NB4 (cell line): ENCODE measurements at regions not wholly inside any gene's neighbourhood (a gene's known extent, or its start where the extent isn't known, plus 50 kb on each side); places are given as distances from the start of the nearest gene placed in this dataset.

Source experiments
- CTCF ChIP-seq: IDR thresholded peaks from one replicate; pipeline ENCODE4 v1.5.1; 2012; ENCODE audit warnings: low read depth, low read length
- MYC ChIP-seq: IDR thresholded peaks from 2 replicates; pipeline ENCODE4 v1.6.1; 2011; ENCODE audit warnings: low read depth, low read length
- POLR2A ChIP-seq: IDR thresholded peaks from 2 replicates; pipeline ENCODE4 v1.6.1; 2011; ENCODE audit warnings: mild to moderate bottlenecking; ENCODE audit not compliant: insufficient read length; ENCODE audit errors: extremely low read depth

GRCh38 chr13:64480672-64481071 lies 2749.5 kb downstream of the PCDH9 start:
- TF ChIP-seq POLR2A (no peak), CTCF (no peak), MYC (no peak)
